Left ventricle myocardium inferior (tissue), 1 donor: ENCODE measurements at regions not wholly inside any gene's neighbourhood (a gene's known extent, or its start where the extent isn't known, plus 50 kb on each side); places are given as distances from the start of the nearest gene placed in this dataset.

Experiments used
- DNase-seq: peaks from one replicate; pipeline ENCODE4 v3.0.0-alpha.2; 2020
- H3K27ac ChIP-seq: fragments of 200-600 bp; replicated peaks from 2 replicates; pipeline ENCODE4 v1.8.0; 2021
- H3K27me3 ChIP-seq: fragments of 200-600 bp; 2 replicates; pipeline ENCODE4 v1.8.0; 2021; ENCODE audit warnings: low read depth
- H3K36me3 ChIP-seq: fragments of 200-600 bp; 2 replicates; pipeline ENCODE4 v1.8.0; 2021
- H3K4me1 ChIP-seq: fragments of 200-600 bp; 2 replicates; pipeline ENCODE4 v1.8.0; 2021
- H3K4me3 ChIP-seq: fragments of 200-600 bp; 2 replicates; pipeline ENCODE4 v1.8.0; 2021; ENCODE audit warnings: mild to moderate bottlenecking, moderate library complexity
- H3K9me3 ChIP-seq: fragments of 200-600 bp; replicated peaks from 2 replicates; pipeline ENCODE4 v1.8.0; 2021
- CTCF ChIP-seq: fragments of 200-600 bp; IDR thresholded peaks from 2 replicates; pipeline ENCODE4 v1.8.0; 2021; ENCODE audit warnings: antibody characterized with exemption, mild to moderate bottlenecking, borderline replicate concordance
- intact Hi-C: fragments of 100-400 bp; cut with micrococcal nuclease; formaldehyde crosslinking; loops from one replicate; pipeline ENCODE4 v1.11.0; 2022
- donor health status: DM: no; HTN: yes; CAD: no; lungs with severe emphysema.

GRCh38 chr15:93246266-93247242 is 157.5 kb upstream of the RGMA start:
- Histone ChIP-seq H3K4me3 (no peak overlapping the region), H3K27ac (no peak overlapping the region), H3K36me3 (no peaks in the 10 kb centered on the region), H3K27me3 (no peaks in the 10 kb centered on the region), H3K4me1 (peaks cover 22% of the 10 kb centered on the region), H3K9me3 (no peaks in the 10 kb centered on the region)
- intact Hi-C loops: no loop called here
- no peak for TF ChIP-seq CTCF
- no peak for DNase-seq

- H3K36me3 ChIP-seq: no peaks in the 10 kb centered on the region
- H3K27ac ChIP-seq: no peak overlapping the region
- no peaks in the 10 kb centered on the region for H3K9me3 ChIP-seq
- no peak for TF ChIP-seq CTCF
- peaks cover 13% of the 10 kb centered on the region for H3K4me1 ChIP-seq
- no peak overlapping the region for H3K4me3 ChIP-seq
- DNase-seq: no peak
- intact Hi-C loops: no loop called here
- no peaks in the 10 kb centered on the region for H3K27me3 ChIP-seq
Observed at GRCh38 chr15:93245661-93246042, 156.6 kb upstream of the RGMA start.

- Histone ChIP-seq H3K27ac (no peak overlapping the region), H3K9me3 (no peaks in the 10 kb centered on the region), H3K36me3 (no peaks in the 10 kb centered on the region), H3K4me3 (no peak overlapping the region), H3K27me3 (no peaks in the 10 kb centered on the region), H3K4me1 (peaks cover 6% of the 10 kb centered on the region)
- intact Hi-C loops: no loop called here
- no peak for DNase-seq
- no peak for TF ChIP-seq CTCF
Observed at GRCh38 chr15:93244696-93245660, 156.0 kb upstream of the RGMA start.

GRCh38 chr15:93243573-93243972 is 154.6 kb upstream of the RGMA start:
- intact Hi-C loops: no loop called here
- H3K9me3 ChIP-seq: no peaks in the 10 kb centered on the region
- DNase-seq: no peak
- H3K4me1 ChIP-seq: no peaks in the 10 kb centered on the region
- H3K27me3 ChIP-seq: no peaks in the 10 kb centered on the region
- no peak for TF ChIP-seq CTCF
- no peaks in the 10 kb centered on the region for H3K36me3 ChIP-seq
- no peak overlapping the region for H3K4me3 ChIP-seq
- H3K27ac ChIP-seq: no peak overlapping the region
